Activated CD8-positive, alpha-beta T cell treated with anti-CD3 and anti-CD28 coated beads for 36 hours (primary cell): ENCODE measurements at regions not wholly inside any gene's neighbourhood (a gene's known extent, or its start where the extent isn't known, plus 50 kb on each side); places are given as distances from the start of the nearest gene placed in this dataset.
"Not testable (repeated sequence)": the region's sequence is repeated elsewhere in the genome, so short reads cannot be mapped to it uniquely, and the experiment has no call there.

Experiments
- ATAC-seq: fragments of 200-7000 bp; cut with Tn5 transposase; one replicate; pipeline ENCODE4 v1.10.0; 2021; ENCODE audit warnings: mild to moderate bottlenecking, moderate library complexity
- CTCF ChIA-PET: fragments of 350-600 bp; sonication (Branson Sonifier 250); formaldehyde crosslinking; loops from one replicate; lab custom pipeline; 2021; ENCODE audit warnings: antibody characterized with exemption; lab: Charles Lee
- POLR2A ChIA-PET: fragments of 350-600 bp; sonication (Branson Sonifier 250); formaldehyde crosslinking; loops from one replicate; lab custom pipeline; 2021; ENCODE audit warnings: antibody characterized with exemption; lab: Charles Lee
- DNase-seq: peaks from one replicate; pipeline ENCODE4 v3.0.0-alpha.2; 2020
- H3K27ac Mint-ChIP-seq: one replicate; pipeline ENCODE4 v1.8.0; 2021; ENCODE audit warnings: mild to moderate bottlenecking, mixed read lengths
- H3K27me3 Mint-ChIP-seq: one replicate; pipeline ENCODE4 v1.8.0; 2021; ENCODE audit warnings: mixed read lengths
- H3K36me3 Mint-ChIP-seq: one replicate; pipeline ENCODE4 v1.8.0; 2021; ENCODE audit warnings: low read depth, mixed read lengths
- H3K4me1 Mint-ChIP-seq: one replicate; pipeline ENCODE4 v1.8.0; 2021; ENCODE audit warnings: low read depth, mixed read lengths
- H3K4me3 Mint-ChIP-seq: one replicate; pipeline ENCODE4 v1.8.0; 2021; ENCODE audit warnings: mild to moderate bottlenecking, moderate library complexity, mixed read lengths
- H3K9me3 Mint-ChIP-seq: one replicate; pipeline ENCODE4 v1.8.0; 2021; ENCODE audit warnings: mixed read lengths
- intact Hi-C: fragments of 100-400 bp; cut with micrococcal nuclease; formaldehyde crosslinking; loops from one replicate; pipeline ENCODE4 v1.10.0; 2022
- TF ChIP-seq, protein P1 (sequence below): fragments of 200-600 bp; IDR thresholded peaks from one replicate; pipeline ENCODE4 v1.8.0; 2022; ENCODE audit warnings: antibody characterized with exemption, mild to moderate bottlenecking

DNA sequence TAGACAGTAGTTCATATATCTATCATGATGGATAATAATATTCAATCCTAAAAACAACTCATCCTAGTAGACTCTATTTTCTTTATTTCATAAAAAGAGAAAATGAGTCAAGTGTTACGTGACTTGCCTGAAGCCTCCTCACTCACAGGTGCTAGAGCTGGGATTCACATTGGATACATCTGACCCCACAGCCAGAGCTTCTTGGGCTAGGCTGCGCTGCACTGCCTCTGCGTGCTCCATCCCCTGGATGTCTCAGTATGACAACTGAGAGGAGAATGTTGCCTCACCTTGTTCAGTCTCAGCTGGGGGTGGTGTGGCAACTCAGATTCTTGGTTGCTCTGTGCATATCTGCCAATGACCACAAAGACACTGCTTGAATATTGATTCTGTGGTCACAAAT is 286.6 kb downstream of the LIG4 start:
- no peaks in the 10 kb centered on the region for H3K27me3 Mint-ChIP-seq
- no peak overlapping the region for H3K27ac Mint-ChIP-seq
- ChIA-PET POLR2A (no interaction called here), CTCF (no interaction called here)
- intact Hi-C loops: no loop called here
- H3K36me3 Mint-ChIP-seq: no peaks in the 10 kb centered on the region
- ATAC-seq (no peak), DNase-seq (no peak)
- H3K4me1 Mint-ChIP-seq: no peaks in the 10 kb centered on the region
- TF ChIP-seq, protein P1, sequence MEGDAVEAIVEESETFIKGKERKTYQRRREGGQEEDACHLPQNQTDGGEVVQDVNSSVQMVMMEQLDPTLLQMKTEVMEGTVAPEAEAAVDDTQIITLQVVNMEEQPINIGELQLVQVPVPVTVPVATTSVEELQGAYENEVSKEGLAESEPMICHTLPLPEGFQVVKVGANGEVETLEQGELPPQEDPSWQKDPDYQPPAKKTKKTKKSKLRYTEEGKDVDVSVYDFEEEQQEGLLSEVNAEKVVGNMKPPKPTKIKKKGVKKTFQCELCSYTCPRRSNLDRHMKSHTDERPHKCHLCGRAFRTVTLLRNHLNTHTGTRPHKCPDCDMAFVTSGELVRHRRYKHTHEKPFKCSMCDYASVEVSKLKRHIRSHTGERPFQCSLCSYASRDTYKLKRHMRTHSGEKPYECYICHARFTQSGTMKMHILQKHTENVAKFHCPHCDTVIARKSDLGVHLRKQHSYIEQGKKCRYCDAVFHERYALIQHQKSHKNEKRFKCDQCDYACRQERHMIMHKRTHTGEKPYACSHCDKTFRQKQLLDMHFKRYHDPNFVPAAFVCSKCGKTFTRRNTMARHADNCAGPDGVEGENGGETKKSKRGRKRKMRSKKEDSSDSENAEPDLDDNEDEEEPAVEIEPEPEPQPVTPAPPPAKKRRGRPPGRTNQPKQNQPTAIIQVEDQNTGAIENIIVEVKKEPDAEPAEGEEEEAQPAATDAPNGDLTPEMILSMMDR: no peak
- no peak overlapping the region for H3K4me3 Mint-ChIP-seq
- peaks cover 7% of the 10 kb centered on the region for H3K9me3 Mint-ChIP-seq

DNA sequence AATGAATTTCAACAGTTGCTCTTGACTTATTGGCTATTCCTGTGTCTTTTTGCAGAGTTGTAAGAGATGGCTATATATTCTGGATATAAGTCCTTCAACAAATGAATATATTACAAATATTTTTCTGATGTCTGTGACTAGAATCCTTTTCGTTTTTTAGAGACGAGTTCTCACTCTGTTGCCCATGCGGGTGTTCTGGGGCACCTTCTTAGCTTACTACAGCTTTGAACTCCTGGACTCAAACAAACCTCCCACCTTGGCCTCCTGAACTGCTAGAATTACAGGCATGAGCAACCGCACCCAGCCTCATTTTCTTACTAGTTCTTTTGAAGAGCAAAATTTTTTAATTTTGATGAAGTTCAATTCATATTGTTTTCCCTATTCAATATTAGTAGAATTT is 287.8 kb downstream of the LIG4 start:
- ATAC-seq (no peak), DNase-seq (no peak)
- POLR2A ChIA-PET: no interaction called here
- Mint-ChIP-seq H3K36me3 (no peaks in the 10 kb centered on the region), H3K9me3 (peaks cover 7% of the 10 kb centered on the region), H3K4me1 (no peaks in the 10 kb centered on the region), H3K4me3 (no peak overlapping the region), H3K27me3 (no peaks in the 10 kb centered on the region), H3K27ac (no peak overlapping the region)
- CTCF ChIA-PET: no interaction called here
- intact Hi-C loops: no loop called here
- TF ChIP-seq, protein P1: no peak

DNA sequence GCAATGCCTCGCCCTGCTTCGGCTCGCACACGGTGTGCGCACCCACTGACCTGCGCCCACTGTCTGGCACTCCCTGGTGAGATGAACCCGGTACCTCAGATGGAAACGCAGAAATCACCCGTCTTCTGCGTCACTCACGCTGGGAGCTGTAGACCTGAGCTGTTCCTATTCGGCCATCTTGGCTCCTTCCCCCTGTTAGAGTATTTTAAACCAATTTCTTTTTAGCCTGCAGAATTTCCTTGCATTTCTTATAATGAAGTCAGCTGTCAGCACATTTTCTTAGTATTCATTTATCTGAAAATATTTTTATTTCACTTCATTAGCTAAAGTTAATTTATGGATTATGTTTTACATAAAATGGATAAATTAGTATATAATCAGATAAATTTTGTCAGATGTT is 288.8 kb downstream of the LIG4 start:
- H3K9me3 Mint-ChIP-seq, H3K4me1 Mint-ChIP-seq, POLR2A ChIA-PET, H3K36me3 Mint-ChIP-seq, ATAC-seq, CTCF ChIA-PET, H3K27ac Mint-ChIP-seq, H3K4me3 Mint-ChIP-seq, DNase-seq, H3K27me3 Mint-ChIP-seq, intact Hi-C loops: not testable (repeated sequence)

DNA sequence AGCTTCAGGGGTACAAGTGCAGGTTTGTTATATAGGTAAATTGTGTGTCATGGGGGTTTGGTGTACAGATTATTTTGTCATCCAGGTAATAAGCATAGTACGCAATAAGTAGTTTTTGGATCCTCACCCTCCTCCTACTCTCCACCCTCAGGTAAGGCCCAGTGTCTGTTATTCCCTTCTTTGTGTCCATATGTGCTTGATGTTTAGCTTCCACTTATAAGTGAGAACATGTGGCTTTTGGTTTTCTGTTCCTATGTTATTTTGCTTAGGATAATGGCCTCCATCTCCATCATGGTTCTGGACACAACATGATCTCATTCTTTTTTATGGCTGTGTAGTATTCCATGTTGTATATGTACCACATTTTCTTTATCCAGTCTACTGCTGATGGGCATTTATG is 298.4 kb downstream of the LIG4 start:
- POLR2A ChIA-PET, H3K4me1 Mint-ChIP-seq, H3K36me3 Mint-ChIP-seq, intact Hi-C loops, H3K27ac Mint-ChIP-seq, DNase-seq, CTCF ChIA-PET, ATAC-seq, H3K27me3 Mint-ChIP-seq, H3K9me3 Mint-ChIP-seq, H3K4me3 Mint-ChIP-seq: not testable (repeated sequence)

DNA sequence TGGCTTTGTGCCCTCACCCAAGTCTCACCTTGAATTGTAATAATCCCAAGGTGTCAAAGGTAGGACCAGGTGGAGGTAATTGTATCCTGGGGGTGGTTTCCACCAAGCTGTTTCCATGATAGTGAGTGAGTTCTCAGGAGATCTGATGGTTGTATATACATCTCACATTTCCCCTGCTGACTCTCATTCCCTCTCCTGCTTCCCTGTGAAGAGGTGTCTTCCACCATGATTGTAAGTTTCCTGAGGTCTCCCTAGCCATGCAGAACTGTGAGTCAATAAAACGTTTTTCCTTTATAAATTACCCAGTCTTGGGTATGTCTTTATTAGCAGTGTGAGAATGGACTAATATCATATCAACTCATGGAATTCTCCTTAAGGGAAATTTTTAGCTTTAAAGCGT is 302.6 kb downstream of the LIG4 start:
- DNase-seq (no peak), ATAC-seq (no peak)
- POLR2A ChIA-PET: no interaction called here
- intact Hi-C loops: no loop called here
- Mint-ChIP-seq H3K36me3 (no peaks in the 10 kb centered on the region), H3K9me3 (peaks cover 2% of the 10 kb centered on the region), H3K27ac (no peak overlapping the region), H3K4me1 (no peaks in the 10 kb centered on the region), H3K4me3 (no peak overlapping the region), H3K27me3 (no peaks in the 10 kb centered on the region)
- CTCF ChIA-PET: no interaction called here
- TF ChIP-seq, protein P1: no peak

DNA sequence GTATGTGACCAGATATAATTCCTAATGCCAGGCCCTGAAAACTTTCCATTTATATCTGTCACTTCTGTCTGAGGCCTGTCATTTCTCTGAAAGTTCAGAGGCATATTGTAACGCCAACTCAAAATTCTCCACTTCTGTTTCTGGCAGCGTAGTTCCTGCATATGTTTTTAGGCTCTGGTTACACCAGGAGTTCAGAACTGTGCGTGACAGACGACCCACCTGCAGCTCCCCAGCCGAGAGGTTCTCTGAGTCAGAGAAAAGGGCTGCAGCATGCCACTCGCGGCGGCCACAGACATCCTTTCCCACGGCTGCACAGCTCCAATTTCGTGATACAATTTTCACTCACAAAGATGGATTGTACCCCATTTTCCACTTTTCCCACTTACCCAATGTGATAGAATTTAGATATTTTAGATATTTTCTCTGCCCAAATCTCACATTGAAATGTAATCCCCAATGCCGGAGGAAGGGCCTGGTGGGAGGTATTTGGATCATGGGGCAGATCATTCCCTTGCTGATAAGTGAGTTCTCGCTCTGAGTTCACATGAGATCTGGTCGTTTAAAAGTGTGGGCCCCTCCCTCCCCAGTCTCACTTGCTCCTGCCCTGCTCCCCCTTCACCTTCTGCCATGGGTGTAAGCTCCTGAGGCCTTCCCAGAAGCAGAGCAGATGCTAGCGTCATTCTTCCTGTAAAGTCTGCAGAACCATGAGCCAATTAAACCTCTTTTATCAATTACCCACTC is 308.1 kb downstream of the LIG4 start:
- intact Hi-C loops: no loop called here
- DNase-seq (no peak), ATAC-seq (no peak)
- no peaks in the 10 kb centered on the region for H3K27me3 Mint-ChIP-seq
- no peaks in the 10 kb centered on the region for H3K36me3 Mint-ChIP-seq
- H3K9me3 Mint-ChIP-seq: no peaks in the 10 kb centered on the region
- no peaks in the 10 kb centered on the region for H3K4me1 Mint-ChIP-seq
- ChIA-PET POLR2A (no interaction called here), CTCF (no interaction called here)
- no peak overlapping the region for H3K4me3 Mint-ChIP-seq
- TF ChIP-seq, protein P1: no peak
- H3K27ac Mint-ChIP-seq: no peak overlapping the region
